GM21786 (cell line): ENCODE measurements at regions not wholly inside any gene's neighbourhood (a gene's known extent, or its start where the extent isn't known, plus 50 kb on each side); places are given as distances from the start of the nearest gene placed in this dataset.
"Not testable (repeated sequence)": the region's sequence is repeated elsewhere in the genome, so short reads cannot be mapped to it uniquely, and the experiment has no call there.

Experiments
- ATAC-seq: cut with Tn5 transposase; IDR thresholded peaks from one replicate; pipeline ENCODE4 v1.9.1; 2021; ENCODE audit not compliant: unreplicated experiment

GRCh38 chrX:115909017-115909416 is 261.5 kb upstream of the AGTR2 start:
- no peak for ATAC-seq

- no peak for ATAC-seq
Observed at GRCh38 chrX:115911967-115912366, 258.6 kb upstream of the AGTR2 start.

- ATAC-seq, result peak; percentile 93
Observed at GRCh38 chrX:115912372-115912897, 258.1 kb upstream of the AGTR2 start.

GRCh38 chrX:115913575-115913974 is 257.0 kb upstream of the AGTR2 start:
- ATAC-seq, result peak; percentile 46

- not testable (repeated sequence) for ATAC-seq
Observed at GRCh38 chrX:115915625-115916024, 254.9 kb upstream of the AGTR2 start.

DNA sequence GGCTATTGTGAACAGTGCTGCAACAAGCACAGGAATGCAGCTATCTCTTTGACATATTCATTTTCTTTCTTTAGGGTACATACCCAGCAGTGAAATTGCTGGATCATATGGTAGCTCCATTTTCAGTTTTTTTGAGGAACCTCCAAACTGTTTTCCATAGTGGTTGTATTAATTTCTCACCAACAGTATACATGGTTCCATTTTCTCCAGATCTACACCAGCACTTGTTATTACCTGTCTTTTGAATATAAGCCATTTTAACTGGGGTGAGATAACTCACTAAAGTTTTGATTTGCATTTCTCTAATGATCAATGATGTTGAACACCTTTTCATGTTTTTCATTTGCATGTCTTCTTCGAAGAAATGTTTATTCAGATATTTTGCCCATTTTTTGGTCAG is 241.1 kb upstream of the AGTR2 start:
- ATAC-seq, result no peak

DNA sequence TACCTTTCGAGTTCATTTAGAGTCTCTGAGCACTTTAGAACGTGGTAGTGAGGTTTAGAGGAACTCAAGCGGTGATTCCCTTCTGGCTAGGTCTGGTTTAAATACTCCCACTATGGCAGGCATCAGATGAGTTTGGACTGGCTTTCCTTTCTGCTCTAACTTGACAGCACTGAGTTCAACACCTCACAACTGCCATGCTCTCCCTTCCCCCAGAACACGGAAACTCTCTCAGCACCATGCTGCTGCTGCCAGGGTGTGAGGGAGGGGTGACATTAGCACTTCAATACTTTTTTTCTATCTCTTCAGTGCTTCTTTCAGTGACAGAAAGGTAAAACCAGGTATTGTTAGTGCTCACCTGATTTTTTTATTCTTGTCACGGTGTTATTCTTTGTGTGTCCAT is 234.5 kb upstream of the AGTR2 start:
- no peak for ATAC-seq

DNA sequence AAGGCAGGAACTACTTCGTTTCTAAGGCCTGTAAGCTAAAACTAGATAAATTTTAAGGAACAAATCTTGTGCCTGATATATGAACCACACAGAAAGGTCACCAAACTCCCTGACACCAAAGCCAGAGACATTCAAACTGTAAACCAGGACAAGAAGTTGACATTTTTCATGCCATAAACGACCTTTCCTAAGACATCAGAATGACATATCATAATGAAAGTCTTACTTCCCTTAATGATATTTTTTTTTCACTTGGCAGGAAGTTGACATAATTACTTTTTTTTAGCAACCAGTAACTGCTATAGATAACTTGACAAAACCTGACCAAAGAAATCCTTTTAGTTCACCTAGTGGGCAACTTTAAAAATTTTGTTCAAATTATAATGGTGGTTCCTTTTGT is 231.5 kb upstream of the AGTR2 start:
- peak; percentile 51 for ATAC-seq

- ATAC-seq, result no peak
Observed at GRCh38 chrX:115939636-115940160, 230.8 kb upstream of the AGTR2 start.

DNA sequence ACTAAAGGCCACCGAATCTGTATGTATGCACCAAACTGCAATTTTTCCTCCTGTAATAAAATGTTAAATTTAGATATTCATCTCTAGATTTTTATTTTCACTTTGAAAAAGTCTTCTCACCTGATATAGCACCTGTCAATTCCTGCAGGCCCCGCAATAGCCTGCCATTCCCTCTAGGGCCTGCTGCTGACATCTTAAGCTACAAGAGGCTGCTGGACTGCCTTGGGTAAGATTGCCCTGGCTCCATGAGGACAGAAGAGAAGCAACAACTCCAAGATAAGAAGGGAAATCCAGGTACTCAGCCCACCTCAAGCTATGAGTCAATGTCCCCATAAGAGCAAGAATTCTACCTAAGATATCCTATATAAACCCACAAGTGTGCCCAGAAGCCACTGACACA is 230.2 kb upstream of the AGTR2 start:
- peak; percentile 18 for ATAC-seq

DNA sequence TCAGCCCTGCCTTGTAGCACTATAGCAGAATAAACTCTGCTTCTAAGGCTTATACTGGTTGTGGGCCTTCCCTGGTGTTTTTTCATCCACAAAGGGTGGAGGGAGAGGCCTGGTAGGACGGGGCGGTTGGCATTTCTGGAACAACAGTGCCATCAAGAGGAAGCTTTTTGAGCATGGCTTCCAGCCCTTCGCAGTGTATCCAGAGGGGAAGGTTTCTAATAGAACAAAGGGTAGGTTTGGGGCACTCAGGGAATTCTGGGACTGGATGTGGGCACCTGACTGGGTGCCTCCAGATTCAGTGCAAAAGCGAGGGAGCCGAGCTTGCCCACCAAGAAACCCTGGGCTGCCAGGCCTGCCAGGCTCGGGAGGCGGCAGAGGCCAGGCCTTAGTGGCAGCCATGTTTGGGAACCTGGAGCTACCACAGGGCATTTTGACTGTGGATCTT is 229.6 kb upstream of the AGTR2 start:
- peak; percentile 76 for ATAC-seq

DNA sequence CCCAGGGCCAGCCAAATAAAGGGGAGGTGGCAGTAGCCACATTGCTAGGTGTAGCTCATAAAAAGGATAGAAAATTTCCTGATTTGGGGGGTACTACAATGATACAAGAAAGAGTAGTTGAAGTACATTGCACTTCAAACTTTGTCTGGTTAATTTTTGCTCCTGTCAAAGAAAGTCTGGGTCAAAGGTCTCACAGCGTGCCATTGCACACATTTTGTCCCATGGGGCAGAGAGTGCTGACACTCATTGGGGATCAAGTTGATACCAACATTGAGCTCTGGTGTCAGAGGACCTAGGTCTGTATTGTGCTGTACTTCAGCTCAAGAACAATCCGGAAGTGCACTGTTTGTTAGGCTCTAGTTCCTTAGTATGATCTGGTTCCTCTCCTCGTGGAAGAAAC is 229.2 kb upstream of the AGTR2 start:
- no peak for ATAC-seq

GRCh38 chrX:115946059-115946458 is 224.5 kb upstream of the AGTR2 start:
- ATAC-seq, result no peak

GRCh38 chrX:115948018-115948923 is 222.3 kb upstream of the AGTR2 start:
- ATAC-seq, result peak; percentile 49

DNA sequence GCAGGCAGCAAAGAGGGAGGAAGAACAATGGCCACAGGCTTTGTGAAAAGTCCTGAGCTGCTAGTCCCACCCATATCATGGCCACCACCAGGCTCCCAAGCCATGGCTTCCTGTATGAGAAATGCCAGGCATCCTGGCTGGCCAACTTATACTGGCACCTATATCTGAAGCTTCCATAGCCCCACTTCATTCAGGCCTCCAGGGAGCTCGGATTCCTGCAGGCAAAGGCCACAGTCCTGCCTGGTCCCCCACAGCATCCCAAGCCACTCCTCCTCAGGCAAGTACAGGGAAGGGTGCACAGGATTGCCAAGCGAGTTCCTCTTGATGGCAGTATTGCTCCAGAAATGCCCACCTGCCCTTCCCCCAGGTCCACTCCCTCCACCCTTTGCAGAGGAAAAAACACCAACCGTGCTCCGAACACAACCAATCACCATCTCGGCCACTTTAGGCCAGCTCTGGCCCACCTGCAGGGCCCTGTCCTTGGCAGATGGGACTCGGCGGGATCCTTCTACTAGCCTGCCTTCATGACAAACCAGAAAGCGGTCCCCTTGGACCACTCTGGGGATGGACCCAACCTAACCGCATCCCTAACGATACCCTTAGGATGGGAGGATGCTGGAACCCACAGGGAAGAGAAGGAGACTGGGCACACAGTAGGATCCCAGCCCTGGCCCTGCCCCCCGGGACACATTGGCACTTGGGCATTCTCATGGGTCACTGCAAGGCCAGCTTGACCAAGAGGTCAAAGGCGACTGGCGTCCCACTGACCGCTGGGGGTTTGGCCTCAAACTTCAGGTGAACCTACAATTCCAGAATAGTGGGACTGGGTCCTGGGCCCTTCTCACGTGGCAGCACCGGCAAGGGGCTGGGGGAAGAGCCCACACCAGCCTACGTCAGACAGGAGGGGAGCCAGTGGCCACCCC is 220.4 kb upstream of the AGTR2 start:
- no peak for ATAC-seq

- ATAC-seq, result no peak
Observed at GRCh38 chrX:115952417-115953092, 218.0 kb upstream of the AGTR2 start.

GRCh38 chrX:115957862-115958490 is 212.6 kb upstream of the AGTR2 start:
- no peak for ATAC-seq

DNA sequence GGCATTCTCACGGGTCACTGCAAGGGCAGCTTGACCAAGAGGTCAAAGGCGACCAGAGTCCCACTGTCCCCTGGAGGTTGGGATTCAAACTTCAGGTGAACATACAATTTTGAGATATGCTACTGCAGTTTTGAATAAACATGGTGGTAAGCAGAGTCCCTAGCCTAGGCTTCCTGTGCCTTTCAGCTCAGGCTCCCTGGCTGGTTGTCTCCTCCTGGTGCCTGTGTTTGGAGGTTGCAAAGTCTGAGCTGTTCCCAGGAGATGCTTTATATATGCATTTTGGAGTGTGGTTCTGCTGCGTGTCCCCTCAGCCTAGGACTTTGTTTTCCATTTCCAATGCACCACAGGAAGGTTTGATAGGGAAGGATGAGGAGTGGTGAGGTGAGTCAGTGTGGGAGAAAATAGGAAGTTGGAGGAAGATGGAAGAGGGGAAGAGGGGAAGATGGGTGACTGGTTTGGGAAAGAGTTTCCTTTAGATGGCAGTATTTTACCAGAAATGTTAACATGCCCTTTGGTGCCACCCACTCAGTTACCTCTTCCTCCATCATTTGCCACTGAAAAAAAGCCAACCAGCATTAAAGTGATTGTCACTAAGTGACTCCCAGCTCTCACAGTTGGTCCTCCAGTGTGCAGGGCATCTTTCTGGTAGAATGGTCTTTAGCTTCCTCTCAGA is 211.7 kb upstream of the AGTR2 start:
- no peak for ATAC-seq

GRCh38 chrX:115960440-115961084 is 210.0 kb upstream of the AGTR2 start:
- ATAC-seq, result no peak
